Body of pancreas (tissue), 4 donors: ENCODE measurements at regions not wholly inside any gene's neighbourhood (a gene's known extent, or its start where the extent isn't known, plus 50 kb on each side); places are given as distances from the start of the nearest gene placed in this dataset.

ENCODE experiments used
- ATAC-seq: fragments of 150-250 bp; one replicate; pipeline ENCODE4 v1.9.1; 2016
- DNase-seq, 4 donors: peaks; one replicate each; pipeline ENCODE4 v3.0.0-alpha.2; 2019
- H3K27ac ChIP-seq, 4 donors: fragments of 200-600 bp; sonication (generic); 1 replicate in 3 of 4; 2 replicates in 1 of 4; pipeline versions ENCODE4 v1.5.1 to v1.6.1; 2016 to 2019; ENCODE audit warnings: mild to moderate bottlenecking in 1 of 4, mixed read lengths in 1 of 4, moderate library complexity in 1 of 4
- H3K27me3 ChIP-seq, 2 donors: fragments of 200-600 bp; sonication (generic); one replicate each; pipeline ENCODE4 v1.6.0; 2016; ENCODE audit warnings: mild to moderate bottlenecking in 1 of 2
- H3K36me3 ChIP-seq, 2 donors: fragments of 200-600 bp; sonication (generic); replicated peaks in 1 of 2; 2 replicates each; pipeline ENCODE4 v1.5.1; 2016; ENCODE audit warnings: low read depth in 2 of 2; ENCODE audit not compliant: insufficient read depth in 1 of 2
- H3K4me1 ChIP-seq: fragments of 200-600 bp; sonication (generic); one replicate; pipeline ENCODE4 v1.6.0; 2016
- H3K4me3 ChIP-seq, 2 donors: fragments of 200-600 bp; sonication (generic); 1 replicate in 1 of 2; 2 replicates in 1 of 2; pipeline ENCODE4 v1.5.1; 2016 to 2019
- H3K9me3 ChIP-seq, 3 donors: fragments of 200-600 bp; sonication (generic); 1 replicate in 2 of 3; 2 replicates in 1 of 3; pipeline ENCODE4 v1.5.1; 2016
- POLR2A ChIP-seq, 3 donors: fragments of 450-650 bp; IDR thresholded peaks; one replicate each; pipeline ENCODE4 v1.6.1; 2016; ENCODE audit warnings: antibody characterized with exemption in 3 of 3, mild to moderate bottlenecking in 2 of 3
- WGBS, 2 donors: methylation state at CpG; one replicate each; pipeline ENCODE4 v1.1.5; 2017; 5-methylcytosine and 5-hydroxymethylcytosine counted together
- intact Hi-C: fragments of 100-400 bp; cut with DNase I; formaldehyde crosslinking; loops from one replicate; pipeline ENCODE4 v1.15.1; 2023
- TF ChIP-seq, protein P1 (sequence below), 7 experiments: fragments of 450-650 bp in 4 of 7; fragments of 200-600 bp in 3 of 7; sonication (generic) in 3 of 7; IDR thresholded peaks; one replicate each; pipeline ENCODE4 v1.5.1; 2016 to 2019; ENCODE audit warnings: antibody characterized with exemption in 7 of 7

DNA sequence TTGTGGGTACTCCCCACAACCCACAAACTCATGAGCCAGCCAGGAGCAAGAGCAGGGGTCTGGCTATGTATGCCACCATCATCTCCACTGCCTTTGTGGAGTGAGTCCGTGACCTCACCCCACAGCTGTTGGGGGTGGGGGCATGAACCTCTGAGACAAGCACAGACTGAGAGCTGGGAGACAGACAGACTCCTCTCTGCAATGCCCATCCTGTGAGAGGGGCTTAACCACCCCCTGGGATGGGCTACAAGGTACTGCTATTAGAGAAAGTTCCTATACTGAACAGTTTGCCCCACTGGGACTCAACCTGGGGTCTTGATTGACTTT is 84.5 kb downstream of the PITPNM2 start:
- ATAC-seq (no peak), DNase-seq (no peak)
- Histone ChIP-seq H3K27me3 (no peaks in the 10 kb centered on the region), H3K4me1 (peaks cover 54% of the 10 kb centered on the region), H3K27ac (no peak overlapping the region), H3K9me3 (no peaks in the 10 kb centered on the region), H3K4me3 (no peak overlapping the region), H3K36me3 (no peaks in the 10 kb centered on the region)
- no peak for TF ChIP-seq POLR2A (IDR thresholded peaks at IDR 0.05)
- TF ChIP-seq, protein P1, sequence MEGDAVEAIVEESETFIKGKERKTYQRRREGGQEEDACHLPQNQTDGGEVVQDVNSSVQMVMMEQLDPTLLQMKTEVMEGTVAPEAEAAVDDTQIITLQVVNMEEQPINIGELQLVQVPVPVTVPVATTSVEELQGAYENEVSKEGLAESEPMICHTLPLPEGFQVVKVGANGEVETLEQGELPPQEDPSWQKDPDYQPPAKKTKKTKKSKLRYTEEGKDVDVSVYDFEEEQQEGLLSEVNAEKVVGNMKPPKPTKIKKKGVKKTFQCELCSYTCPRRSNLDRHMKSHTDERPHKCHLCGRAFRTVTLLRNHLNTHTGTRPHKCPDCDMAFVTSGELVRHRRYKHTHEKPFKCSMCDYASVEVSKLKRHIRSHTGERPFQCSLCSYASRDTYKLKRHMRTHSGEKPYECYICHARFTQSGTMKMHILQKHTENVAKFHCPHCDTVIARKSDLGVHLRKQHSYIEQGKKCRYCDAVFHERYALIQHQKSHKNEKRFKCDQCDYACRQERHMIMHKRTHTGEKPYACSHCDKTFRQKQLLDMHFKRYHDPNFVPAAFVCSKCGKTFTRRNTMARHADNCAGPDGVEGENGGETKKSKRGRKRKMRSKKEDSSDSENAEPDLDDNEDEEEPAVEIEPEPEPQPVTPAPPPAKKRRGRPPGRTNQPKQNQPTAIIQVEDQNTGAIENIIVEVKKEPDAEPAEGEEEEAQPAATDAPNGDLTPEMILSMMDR (IDR thresholded peaks at IDR 0.05): no peak
- WGBS, 2 donors: 80 to 90% methylated on average over 1 of the region's 1 CpG
- intact Hi-C loops: no loop called here

DNA sequence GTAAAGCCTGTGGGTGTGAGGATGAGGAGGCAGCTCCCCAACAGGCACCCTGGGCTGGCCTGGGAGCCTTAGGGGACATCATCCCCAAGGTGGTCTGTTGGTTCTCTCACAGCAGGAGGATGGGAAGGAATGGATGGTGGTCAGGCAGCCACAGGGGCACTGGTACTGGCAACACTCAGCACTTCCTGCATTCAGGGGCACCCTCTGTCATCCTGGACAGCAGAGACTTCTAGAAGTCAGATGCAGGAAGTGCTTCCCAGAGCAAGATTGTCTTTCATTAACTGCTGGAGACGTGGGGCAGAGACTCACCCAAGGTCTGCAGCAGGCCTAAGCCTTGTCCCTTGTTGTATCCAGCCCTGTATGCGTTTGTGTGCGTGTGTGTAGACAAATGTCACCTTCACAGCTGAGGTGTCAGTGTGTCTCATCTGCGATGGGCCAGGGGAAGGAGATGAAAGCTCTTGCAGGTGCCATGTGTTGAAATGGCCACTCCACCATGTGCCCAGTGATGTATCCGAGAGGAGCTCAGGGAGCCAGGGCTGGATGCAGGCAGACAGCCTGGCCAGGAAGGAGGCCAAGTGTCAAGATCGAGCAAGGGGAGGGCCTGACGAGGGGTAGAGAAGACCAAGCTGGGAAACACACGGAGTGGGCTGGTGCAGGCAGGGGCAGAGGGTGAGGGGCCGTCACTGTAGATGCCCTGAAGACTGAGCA is 85.1 kb downstream of the PITPNM2 start:
- ATAC-seq (no peak), DNase-seq (no peak)
- intact Hi-C loops: no loop called here
- Histone ChIP-seq H3K27ac (no peak overlapping the region), H3K27me3 (no peaks in the 10 kb centered on the region), H3K4me3 (no peak overlapping the region), H3K9me3 (no peaks in the 10 kb centered on the region), H3K4me1 (peaks cover 54% of the 10 kb centered on the region), H3K36me3 (no peaks in the 10 kb centered on the region)
- TF ChIP-seq, protein P1 (IDR thresholded peaks at IDR 0.05): no peak
- no peak for TF ChIP-seq POLR2A (IDR thresholded peaks at IDR 0.05)
- WGBS, 2 donors: 82 to 83% methylated on average over 9 of the region's 9 CpGs

DNA sequence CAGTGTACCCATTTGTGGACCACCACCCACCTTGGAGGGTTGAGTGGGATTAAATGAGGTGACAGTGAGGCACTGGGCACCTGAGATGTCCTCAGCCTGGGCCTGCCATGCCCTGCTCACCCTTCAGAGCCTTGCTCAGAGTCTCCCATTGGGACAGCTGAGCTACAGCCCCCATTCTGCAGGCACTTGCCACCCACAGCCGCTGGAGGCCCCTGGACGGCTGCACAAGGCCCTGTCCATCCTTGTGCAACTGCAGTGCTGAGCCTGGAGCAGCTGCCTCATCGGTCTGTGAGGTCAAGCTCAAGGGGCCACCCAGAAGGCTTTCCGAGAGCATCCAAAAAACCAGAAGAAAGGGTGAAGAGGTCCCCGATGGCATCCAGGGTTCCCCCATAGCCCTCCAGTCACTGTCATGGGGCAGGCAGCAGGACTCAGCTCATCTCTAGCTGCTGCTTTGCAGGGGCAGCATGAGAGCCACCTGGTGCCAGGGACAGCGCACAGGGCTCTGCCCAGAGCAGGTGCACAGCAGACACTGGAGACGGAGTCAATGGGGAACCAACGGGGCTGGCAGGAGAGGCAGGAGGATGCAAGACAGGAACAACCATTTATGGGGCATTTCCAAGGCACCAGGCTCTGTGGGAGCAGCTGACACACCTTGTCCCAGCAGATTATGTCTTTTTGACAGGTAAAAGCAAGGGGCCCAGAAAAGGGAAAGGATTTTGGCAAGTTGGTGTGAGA is 84.6 kb downstream of the ARL6IP4 start:
- ATAC-seq: no peak
- Histone ChIP-seq H3K4me1 (peaks cover 47% of the 10 kb centered on the region), H3K36me3 (no peaks in the 10 kb centered on the region), H3K27ac (peak overlapping the region in 1 of 4 donors; percentile 83), H3K27me3 (no peaks in the 10 kb centered on the region), H3K9me3 (no peaks in the 10 kb centered on the region), H3K4me3 (no peak overlapping the region)
- no peak for DNase-seq
- 87 to 94% methylated on average over 8 of the region's 8 CpGs for WGBS, 2 donors
- intact Hi-C loops: no loop called here
- no peak for TF ChIP-seq POLR2A (IDR thresholded peaks at IDR 0.05)
- TF ChIP-seq, protein P1 (IDR thresholded peaks at IDR 0.05): no peak

DNA sequence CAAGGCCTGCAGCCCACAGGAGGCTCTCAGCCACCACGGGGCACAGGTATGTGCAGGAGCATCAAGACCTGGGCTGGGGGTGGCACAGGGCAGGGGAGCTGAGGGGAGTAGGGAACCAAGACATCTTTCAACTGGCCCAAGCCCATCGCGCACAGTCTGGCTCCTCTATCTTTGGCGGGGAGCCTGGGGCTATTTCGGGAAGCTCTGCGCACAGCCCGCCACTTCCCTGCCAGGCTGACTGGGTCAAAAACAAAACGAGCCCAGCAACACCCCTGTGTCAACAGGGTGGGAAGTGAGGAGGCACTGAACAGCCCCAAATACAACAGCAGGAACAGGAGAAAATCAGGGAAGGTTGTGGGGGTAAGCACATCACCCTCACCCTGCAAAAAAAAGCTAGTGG is 83.9 kb downstream of the ARL6IP4 start:
- DNase-seq (no peak), ATAC-seq (no peak)
- H3K27me3 ChIP-seq: no peaks in the 10 kb centered on the region
- H3K4me1 ChIP-seq: peaks cover 40% of the 10 kb centered on the region
- H3K4me3 ChIP-seq: no peak overlapping the region
- H3K9me3 ChIP-seq: no peaks in the 10 kb centered on the region
- H3K27ac ChIP-seq: peak overlapping the region in 3 of 4 donors; percentile 54 to 83 (median 79)
- no peaks in the 10 kb centered on the region for H3K36me3 ChIP-seq
- TF ChIP-seq POLR2A (IDR thresholded peaks at IDR 0.05): no peak
- TF ChIP-seq, protein P1 (IDR thresholded peaks at IDR 0.05): no peak
- 61% methylated on average over 8 of the region's 8 CpGs; no CpG with 5 or more reads in 1 of the 2 donors for WGBS, 2 donors
- intact Hi-C loops: no loop called here
